ENCODE measurements at regions not wholly inside any gene's neighbourhood (a gene's known extent, or its start where the extent isn't known, plus 50 kb on each side); places are given as distances from the start of the nearest gene placed in this dataset.
"Not testable (repeated sequence)": the region's sequence is repeated elsewhere in the genome, so short reads cannot be mapped to it uniquely, and the experiment has no call there.

DNA sequence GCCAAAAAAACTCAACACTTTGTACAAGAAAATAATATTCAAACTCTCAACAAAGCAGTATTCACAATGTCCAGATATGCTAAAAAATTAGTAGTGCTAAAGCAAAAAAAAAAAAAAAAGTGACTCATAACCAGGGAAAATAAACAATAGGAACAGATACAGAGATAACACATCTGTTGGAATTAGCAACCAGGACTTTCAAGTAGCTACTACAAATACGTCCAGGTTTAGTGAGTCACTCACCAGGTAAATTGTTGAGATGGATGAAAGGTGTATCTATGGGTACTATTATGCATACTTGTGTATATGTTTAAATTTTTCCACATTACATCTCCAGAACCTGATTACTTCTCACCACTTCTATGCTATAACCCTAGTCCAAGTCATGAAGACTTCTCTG lies 144.8 kb upstream of the SLC35F3 start:
- DNase-seq, result no peak
- Histone ChIP-seq H3K27ac (ENCODE audit: low read length, poor library complexity, severe bottlenecking) (no peak overlapping the region), H3K4me3 (ENCODE audit: insufficient read depth in 1 of 2, low read depth in 1 of 2, low read length in 2 of 2) (no peak overlapping the region), H3K9me3 (ENCODE audit: control insufficient read depth, low read length) (no peaks in the 10 kb centered on the region), H2AFZ (ENCODE audit: low read depth, low read length) (no peak overlapping the region), H2BK5ac (ENCODE audit: low read depth, low read length, poor library complexity, severe bottlenecking) (no peak overlapping the region), H3K27me3 (ENCODE audit: control insufficient read depth in 1 of 2, insufficient read depth in 1 of 2, low read length in 2 of 2) (no peaks in the 10 kb centered on the region), H3K36me3 (ENCODE audit: control insufficient read depth in 1 of 2, insufficient read depth in 2 of 2, low read depth in 1 of 2, low read length in 2 of 2) (no peaks in the 10 kb centered on the region), H3K4me1 (ENCODE audit: control insufficient read depth, insufficient read depth, low read depth, low read length) (no peaks in the 10 kb centered on the region), H3K4me2 (ENCODE audit: low read length, poor library complexity, severe bottlenecking) (no peak overlapping the region), H3K18ac (ENCODE audit: low read depth in 1 of 2, low read length in 2 of 2) (no peak overlapping the region), H3K4ac (ENCODE audit: low read depth in 1 of 2, low read length in 2 of 2) (no peak overlapping the region), H2AK5ac (ENCODE audit: low read length, severe bottlenecking) (no peak overlapping the region), H3K9ac (ENCODE audit: low read length) (no peak overlapping the region), H2BK15ac (ENCODE audit: low read depth, poor library complexity, severe bottlenecking) (no peak overlapping the region), H4K8ac (ENCODE audit: low read length) (no peak overlapping the region), H4K91ac (ENCODE audit: low read length) (no peak overlapping the region), H2BK120ac (ENCODE audit: low read depth, low read length) (no peak overlapping the region), H3K79me1 (replicated peaks; ENCODE audit: low read length, poor library complexity, severe bottlenecking) (no peaks in the 10 kb centered on the region), H3K14ac (ENCODE audit: low read length in 2 of 2) (no peak overlapping the region), H2BK12ac (ENCODE audit: low read length in 2 of 2) (no peak overlapping the region), H3K23ac (ENCODE audit: low read length in 2 of 2) (no peak overlapping the region)
- no CpG with 5 or more reads among the region's 1 CpG for WGBS

DNA sequence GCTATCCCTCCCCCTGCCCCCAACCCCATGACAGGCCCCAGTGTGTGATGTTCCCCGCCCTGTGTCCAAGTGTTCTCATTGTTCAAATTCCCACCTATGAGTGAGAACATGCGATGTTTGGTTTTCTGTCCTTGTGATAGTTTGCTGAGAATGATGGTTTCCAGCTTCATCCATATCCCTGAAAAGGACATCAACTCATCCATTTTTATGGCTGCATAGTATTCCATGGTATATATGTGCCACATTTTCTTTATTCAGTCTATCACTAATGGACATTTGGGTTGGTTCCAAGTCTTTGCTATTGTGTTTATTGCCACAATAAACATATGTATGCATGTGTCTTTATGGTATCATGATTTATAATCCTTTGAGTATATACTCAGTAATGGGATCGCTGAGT lies 140.2 kb upstream of the SLC35F3 start:
- H3K4ac ChIP-seq (ENCODE audit: low read depth in 1 of 2, low read length in 2 of 2); H4K91ac ChIP-seq (ENCODE audit: low read length); H3K79me1 ChIP-seq (replicated peaks; ENCODE audit: low read length, poor library complexity, severe bottlenecking); H3K23ac ChIP-seq (ENCODE audit: low read length in 2 of 2); H2BK15ac ChIP-seq (ENCODE audit: low read depth, poor library complexity, severe bottlenecking); H2BK12ac ChIP-seq (ENCODE audit: low read length in 2 of 2); H3K27me3 ChIP-seq (ENCODE audit: control insufficient read depth in 1 of 2, insufficient read depth in 1 of 2, low read length in 2 of 2); H4K8ac ChIP-seq (ENCODE audit: low read length); H2AFZ ChIP-seq (ENCODE audit: low read depth, low read length); H3K4me1 ChIP-seq (ENCODE audit: control insufficient read depth, insufficient read depth, low read depth, low read length); H3K18ac ChIP-seq (ENCODE audit: low read depth in 1 of 2, low read length in 2 of 2); DNase-seq; H3K36me3 ChIP-seq (ENCODE audit: control insufficient read depth in 1 of 2, insufficient read depth in 2 of 2, low read depth in 1 of 2, low read length in 2 of 2); H2BK5ac ChIP-seq (ENCODE audit: low read depth, low read length, poor library complexity, severe bottlenecking); H3K4me3 ChIP-seq (ENCODE audit: insufficient read depth in 1 of 2, low read depth in 1 of 2, low read length in 2 of 2); H3K27ac ChIP-seq (ENCODE audit: low read length, poor library complexity, severe bottlenecking); H2BK120ac ChIP-seq (ENCODE audit: low read depth, low read length); H3K14ac ChIP-seq (ENCODE audit: low read length in 2 of 2); H3K9ac ChIP-seq (ENCODE audit: low read length); H2AK5ac ChIP-seq (ENCODE audit: low read length, severe bottlenecking); H3K4me2 ChIP-seq (ENCODE audit: low read length, poor library complexity, severe bottlenecking); H3K9me3 ChIP-seq (ENCODE audit: control insufficient read depth, low read length): not testable (repeated sequence)
- 100% methylated on average over 1 of the region's 3 CpGs for WGBS

DNA sequence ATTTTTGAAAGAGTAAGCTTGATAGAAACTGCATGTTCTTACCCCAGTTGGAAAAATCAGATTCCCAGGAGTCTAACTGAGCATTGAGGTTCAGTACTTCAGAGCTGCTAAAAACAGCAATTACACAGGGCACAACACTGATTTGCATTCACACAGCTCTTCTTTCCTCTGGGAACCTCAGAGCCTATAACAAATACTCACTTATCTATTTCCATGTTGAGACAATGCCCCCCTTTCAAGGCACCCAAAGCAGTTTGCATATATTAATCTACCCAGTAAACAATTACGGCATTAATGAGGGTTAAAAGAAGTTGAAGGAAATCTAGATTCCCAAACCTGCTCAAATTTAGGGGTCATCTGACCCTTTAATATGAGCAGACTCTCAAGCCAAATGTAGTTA lies 126.9 kb upstream of the SLC35F3 start:
- H3K36me3 ChIP-seq (ENCODE audit: control insufficient read depth in 1 of 2, insufficient read depth in 2 of 2, low read depth in 1 of 2, low read length in 2 of 2), result no peaks in the 10 kb centered on the region
- H2AK5ac ChIP-seq (ENCODE audit: low read length, severe bottlenecking), result no peak overlapping the region
- H3K4ac ChIP-seq (ENCODE audit: low read depth in 1 of 2, low read length in 2 of 2), result no peak overlapping the region
- no peak overlapping the region for H3K23ac ChIP-seq (ENCODE audit: low read length in 2 of 2)
- no peak overlapping the region for H3K9ac ChIP-seq (ENCODE audit: low read length)
- no peak overlapping the region for H3K18ac ChIP-seq (ENCODE audit: low read depth in 1 of 2, low read length in 2 of 2)
- WGBS, result 86% methylated on average over 1 of the region's 1 CpG
- no peak overlapping the region for H4K8ac ChIP-seq (ENCODE audit: low read length)
- no peak overlapping the region for H4K91ac ChIP-seq (ENCODE audit: low read length)
- H3K9me3 ChIP-seq (ENCODE audit: control insufficient read depth, low read length), result peaks cover 15% of the 10 kb centered on the region
- no peak overlapping the region for H3K4me2 ChIP-seq (ENCODE audit: low read length, poor library complexity, severe bottlenecking)
- H2BK120ac ChIP-seq (ENCODE audit: low read depth, low read length), result no peak overlapping the region
- H3K4me3 ChIP-seq (ENCODE audit: insufficient read depth in 1 of 2, low read depth in 1 of 2, low read length in 2 of 2), result no peak overlapping the region
- no peak overlapping the region for H2AFZ ChIP-seq (ENCODE audit: low read depth, low read length)
- no peak overlapping the region for H2BK15ac ChIP-seq (ENCODE audit: low read depth, poor library complexity, severe bottlenecking)
- H3K27me3 ChIP-seq (ENCODE audit: control insufficient read depth in 1 of 2, insufficient read depth in 1 of 2, low read length in 2 of 2), result no peaks in the 10 kb centered on the region
- no peak overlapping the region for H3K27ac ChIP-seq (ENCODE audit: low read length, poor library complexity, severe bottlenecking)
- H3K14ac ChIP-seq (ENCODE audit: low read length in 2 of 2), result no peak overlapping the region
- H3K79me1 ChIP-seq (replicated peaks; ENCODE audit: low read length, poor library complexity, severe bottlenecking), result no peaks in the 10 kb centered on the region
- H2BK5ac ChIP-seq (ENCODE audit: low read depth, low read length, poor library complexity, severe bottlenecking), result no peak overlapping the region
- H2BK12ac ChIP-seq (ENCODE audit: low read length in 2 of 2), result no peak overlapping the region
- no peak for DNase-seq
- no peaks in the 10 kb centered on the region for H3K4me1 ChIP-seq (ENCODE audit: control insufficient read depth, insufficient read depth, low read depth, low read length)

DNA sequence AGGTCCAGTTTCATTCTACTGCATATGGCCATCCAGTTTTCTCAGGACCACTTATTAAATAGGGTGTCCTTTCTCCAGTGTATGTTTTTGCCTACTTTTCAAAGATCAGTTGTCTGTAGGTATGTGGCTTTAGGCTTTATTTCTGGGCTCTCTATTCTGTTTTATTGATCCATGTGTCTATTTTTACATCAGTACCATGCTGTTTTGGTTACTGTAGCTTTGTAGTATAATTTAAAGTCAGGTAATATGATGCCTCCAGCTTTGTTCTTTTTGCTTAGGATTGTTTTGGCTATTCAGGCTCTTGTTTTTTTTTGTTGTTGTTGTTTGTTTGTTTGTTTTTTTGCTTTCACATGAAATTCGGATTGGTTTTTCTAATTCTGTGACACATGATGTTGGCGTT lies 124.4 kb upstream of the SLC35F3 start:
- no peak overlapping the region for H3K23ac ChIP-seq (ENCODE audit: low read length in 2 of 2)
- no peak overlapping the region for H3K4ac ChIP-seq (ENCODE audit: low read depth in 1 of 2, low read length in 2 of 2)
- no peak for DNase-seq
- H2BK5ac ChIP-seq (ENCODE audit: low read depth, low read length, poor library complexity, severe bottlenecking), result no peak overlapping the region
- no peak overlapping the region for H4K91ac ChIP-seq (ENCODE audit: low read length)
- no peak overlapping the region for H2AK5ac ChIP-seq (ENCODE audit: low read length, severe bottlenecking)
- no peaks in the 10 kb centered on the region for H3K79me1 ChIP-seq (replicated peaks; ENCODE audit: low read length, poor library complexity, severe bottlenecking)
- H3K18ac ChIP-seq (ENCODE audit: low read depth in 1 of 2, low read length in 2 of 2), result no peak overlapping the region
- H3K4me3 ChIP-seq (ENCODE audit: insufficient read depth in 1 of 2, low read depth in 1 of 2, low read length in 2 of 2), result no peak overlapping the region
- H3K9me3 ChIP-seq (ENCODE audit: control insufficient read depth, low read length), result peaks cover 15% of the 10 kb centered on the region
- no peak overlapping the region for H3K9ac ChIP-seq (ENCODE audit: low read length)
- H3K27ac ChIP-seq (ENCODE audit: low read length, poor library complexity, severe bottlenecking), result no peak overlapping the region
- 76% methylated on average over 2 of the region's 2 CpGs for WGBS
- no peak overlapping the region for H3K4me2 ChIP-seq (ENCODE audit: low read length, poor library complexity, severe bottlenecking)
- H4K8ac ChIP-seq (ENCODE audit: low read length), result no peak overlapping the region
- no peaks in the 10 kb centered on the region for H3K36me3 ChIP-seq (ENCODE audit: control insufficient read depth in 1 of 2, insufficient read depth in 2 of 2, low read depth in 1 of 2, low read length in 2 of 2)
- no peak overlapping the region for H3K14ac ChIP-seq (ENCODE audit: low read length in 2 of 2)
- no peaks in the 10 kb centered on the region for H3K4me1 ChIP-seq (ENCODE audit: control insufficient read depth, insufficient read depth, low read depth, low read length)
- no peak overlapping the region for H2BK12ac ChIP-seq (ENCODE audit: low read length in 2 of 2)
- no peak overlapping the region for H2BK120ac ChIP-seq (ENCODE audit: low read depth, low read length)
- H2BK15ac ChIP-seq (ENCODE audit: low read depth, poor library complexity, severe bottlenecking), result no peak overlapping the region
- no peaks in the 10 kb centered on the region for H3K27me3 ChIP-seq (ENCODE audit: control insufficient read depth in 1 of 2, insufficient read depth in 1 of 2, low read length in 2 of 2)
- H2AFZ ChIP-seq (ENCODE audit: low read depth, low read length), result no peak overlapping the region
